SU-DHL-6 (cell line): ENCODE measurements at regions not wholly inside any gene's neighbourhood (a gene's known extent, or its start where the extent isn't known, plus 50 kb on each side); places are given as distances from the start of the nearest gene placed in this dataset.
A peak's percentile ranks its signal among the peaks of the same experiment; 100 is the strongest.

Experiments used
- H2AFZ ChIP-seq: fragments of 200-600 bp; sonication (generic); 2 replicates; pipeline ENCODE4 v1.6.1; 2014; ENCODE audit warnings: low read depth, mild to moderate bottlenecking, moderate library complexity, mixed read lengths, antibody characterized with exemption, low read length; ENCODE audit not compliant: severe bottlenecking
- H3F3A ChIP-seq: fragments of 200-600 bp; shearing (Covaris generic); 2 replicates; pipeline ENCODE4 v1.6.0; 2016; ENCODE audit warnings: antibody characterized with exemption, mild to moderate bottlenecking; ENCODE audit not compliant: insufficient read depth
- H3K27ac ChIP-seq: fragments of 200-600 bp; sonication (generic); 2 replicates; pipeline ENCODE4 v1.5.1; 2016; ENCODE audit warnings: low read depth, mild to moderate bottlenecking, low read length, moderate library complexity, mixed read lengths
- H3K27me3 ChIP-seq: fragments of 200-600 bp; sonication (generic), shearing (Covaris generic); 2 replicates; pipeline ENCODE4 v1.6.0; 2014; ENCODE audit warnings: mild to moderate bottlenecking, low read length
- H3K36me3 ChIP-seq: fragments of 200-600 bp; sonication (generic); 2 replicates; pipeline ENCODE4 v1.6.1; 2014; ENCODE audit warnings: mild to moderate bottlenecking, low read length, mixed read lengths
- H3K4me2 ChIP-seq: fragments of 300-600, 200-600 bp; shearing (Covaris generic), sonication (generic); 2 replicates; pipeline ENCODE4 v1.6.0; 2014; ENCODE audit warnings: low read length, low read depth, mild to moderate bottlenecking; ENCODE audit not compliant: poor library complexity, severe bottlenecking
- H3K4me3 ChIP-seq: fragments of 200-600 bp; sonication (generic); 2 replicates; pipeline ENCODE4 v1.5.1; 2014; ENCODE audit warnings: antibody characterized with exemption, low read length, mild to moderate bottlenecking, mixed read lengths; ENCODE audit not compliant: insufficient read depth, poor library complexity, severe bottlenecking
- H3K79me2 ChIP-seq: fragments of 200-600 bp; sonication (generic); 2 replicates; pipeline ENCODE4 v1.6.1; 2014; ENCODE audit warnings: mild to moderate bottlenecking, low read length, moderate library complexity; ENCODE audit not compliant: insufficient read depth
- H3K9ac ChIP-seq: fragments of 200-600 bp; sonication (generic); 2 replicates; pipeline ENCODE4 v1.7.0; 2014; ENCODE audit warnings: mild to moderate bottlenecking, low read length
- H3K9me2 ChIP-seq: fragments of 200-600 bp; sonication (generic); replicated peaks from 2 replicates; pipeline ENCODE4 v1.6.1; 2014; ENCODE audit warnings: low read length; ENCODE audit not compliant: insufficient read depth
- H3K9me3 ChIP-seq: fragments of 200-600 bp; sonication (generic); 2 replicates; pipeline ENCODE4 v1.6.1; 2014; ENCODE audit warnings: low read length, mixed read lengths; ENCODE audit not compliant: insufficient read depth
- H4K20me1 ChIP-seq: fragments of 200-600 bp; sonication (generic); 2 replicates; pipeline ENCODE4 v1.6.1; 2014; ENCODE audit warnings: low read depth, mild to moderate bottlenecking, antibody characterized with exemption, low read length, moderate library complexity, mixed read lengths
- CTCF ChIP-seq: fragments of 200-600 bp; sonication (generic); IDR thresholded peaks from one replicate; pipeline ENCODE4 v1.5.1; 2017; ENCODE audit warnings: antibody characterized with exemption, mild to moderate bottlenecking, low read length, moderate library complexity; ENCODE audit not compliant: insufficient read depth, poor library complexity, severe bottlenecking
- EZH2phosphoT487 ChIP-seq: fragments of 200-600 bp; sonication (generic), shearing (Covaris generic); conservative IDR thresholded peaks from 2 replicates; pipeline ENCODE4 v1.6.1; 2018; ENCODE audit warnings: mild to moderate bottlenecking, antibody characterized with exemption, low read length, moderate library complexity, mixed read lengths

- no peak overlapping the region for H3K9ac ChIP-seq
- TF ChIP-seq CTCF (no peak), EZH2phosphoT487 (no peak)
Observed at GRCh38 chr7:18347170-18347569, 148.4 kb upstream of the HDAC9 start.

GRCh38 chr7:18350678-18351077 lies 144.9 kb upstream of the HDAC9 start:
- no peak overlapping the region for H3K4me2 ChIP-seq
- TF ChIP-seq CTCF, result no peak
- TF ChIP-seq EZH2phosphoT487, result no peak
- no peaks in the 10 kb centered on the region for H3K79me2 ChIP-seq
- no peak overlapping the region for H3K9ac ChIP-seq
- no peaks in the 10 kb centered on the region for H3F3A ChIP-seq
- H3K27me3 ChIP-seq, result no peaks in the 10 kb centered on the region
- H3K36me3 ChIP-seq, result no peaks in the 10 kb centered on the region
- H3K9me2 ChIP-seq, result no peaks in the 10 kb centered on the region
- H3K9me3 ChIP-seq, result no peaks in the 10 kb centered on the region
- no peak overlapping the region for H2AFZ ChIP-seq
- H3K4me3 ChIP-seq, result no peak overlapping the region
- no peak overlapping the region for H3K27ac ChIP-seq
- H4K20me1 ChIP-seq, result no peaks in the 10 kb centered on the region

More at GRCh38 chr7:18347170-18347569, 148.4 kb upstream of the HDAC9 start:
- Histone ChIP-seq H3K27ac (no peak overlapping the region), H3F3A (no peaks in the 10 kb centered on the region), H3K9me3 (peaks cover under 1% of the 10 kb centered on the region; the same call in 1 of the 2 replicates), H3K27me3 (no peaks in the 10 kb centered on the region), H3K4me2 (no peak overlapping the region), H3K9me2 (no peaks in the 10 kb centered on the region), H2AFZ (no peak overlapping the region), H3K4me3 (no peak overlapping the region), H3K36me3 (no peaks in the 10 kb centered on the region), H4K20me1 (no peaks in the 10 kb centered on the region), H3K79me2 (no peaks in the 10 kb centered on the region)

GRCh38 chr7:18352339-18353255 lies 143.0 kb upstream of the HDAC9 start:
- Histone ChIP-seq H3K9ac (no peak overlapping the region), H3K9me3 (no peaks in the 10 kb centered on the region), H2AFZ (no peak overlapping the region), H4K20me1 (no peaks in the 10 kb centered on the region), H3F3A (no peaks in the 10 kb centered on the region), H3K27me3 (no peaks in the 10 kb centered on the region), H3K27ac (no peak overlapping the region), H3K79me2 (no peaks in the 10 kb centered on the region), H3K4me2 (no peak overlapping the region), H3K36me3 (no peaks in the 10 kb centered on the region), H3K9me2 (no peaks in the 10 kb centered on the region), H3K4me3 (no peak overlapping the region)
- TF ChIP-seq CTCF (peak; percentile 39), EZH2phosphoT487 (no peak)
